ENCODE measurements at regions not wholly inside any gene's neighbourhood (a gene's known extent, or its start where the extent isn't known, plus 50 kb on each side); places are given as distances from the start of the nearest gene placed in this dataset.

DNA sequence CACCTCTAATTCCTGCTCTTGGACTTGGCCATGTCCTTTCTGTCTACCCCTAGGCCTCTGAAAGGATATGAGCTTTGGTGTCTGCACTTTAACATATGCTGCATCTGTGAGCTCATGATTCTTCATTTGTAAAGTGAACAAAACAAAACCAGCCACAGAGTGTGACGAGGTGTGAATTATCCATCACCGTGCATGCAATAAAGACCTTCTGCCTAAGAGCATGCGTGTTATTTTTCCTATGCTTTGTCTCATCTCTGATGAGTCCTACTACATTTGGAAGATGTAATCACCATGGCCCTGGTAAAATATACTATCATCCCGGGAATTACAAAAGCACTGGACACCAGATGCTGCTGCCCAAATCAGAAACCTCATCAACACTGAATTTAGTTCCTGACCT is 103.5 kb upstream of the KCNAB1 start:
- no peak overlapping the region for H3K4me3 ChIP-seq (ENCODE audit: low read depth, low read length)
- TF ChIP-seq MYC (IDR thresholded peaks at IDR 0.05; ENCODE audit: low read depth, low read length) (no peak), POLR2A (IDR thresholded peaks at IDR 0.05; ENCODE audit: extremely low read depth, insufficient read length) (no peak)
- TF ChIP-seq, protein P1, sequence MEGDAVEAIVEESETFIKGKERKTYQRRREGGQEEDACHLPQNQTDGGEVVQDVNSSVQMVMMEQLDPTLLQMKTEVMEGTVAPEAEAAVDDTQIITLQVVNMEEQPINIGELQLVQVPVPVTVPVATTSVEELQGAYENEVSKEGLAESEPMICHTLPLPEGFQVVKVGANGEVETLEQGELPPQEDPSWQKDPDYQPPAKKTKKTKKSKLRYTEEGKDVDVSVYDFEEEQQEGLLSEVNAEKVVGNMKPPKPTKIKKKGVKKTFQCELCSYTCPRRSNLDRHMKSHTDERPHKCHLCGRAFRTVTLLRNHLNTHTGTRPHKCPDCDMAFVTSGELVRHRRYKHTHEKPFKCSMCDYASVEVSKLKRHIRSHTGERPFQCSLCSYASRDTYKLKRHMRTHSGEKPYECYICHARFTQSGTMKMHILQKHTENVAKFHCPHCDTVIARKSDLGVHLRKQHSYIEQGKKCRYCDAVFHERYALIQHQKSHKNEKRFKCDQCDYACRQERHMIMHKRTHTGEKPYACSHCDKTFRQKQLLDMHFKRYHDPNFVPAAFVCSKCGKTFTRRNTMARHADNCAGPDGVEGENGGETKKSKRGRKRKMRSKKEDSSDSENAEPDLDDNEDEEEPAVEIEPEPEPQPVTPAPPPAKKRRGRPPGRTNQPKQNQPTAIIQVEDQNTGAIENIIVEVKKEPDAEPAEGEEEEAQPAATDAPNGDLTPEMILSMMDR (IDR thresholded peaks at IDR 0.05; ENCODE audit: low read depth, low read length) = no peak
- TF ChIP-seq, protein P2, sequence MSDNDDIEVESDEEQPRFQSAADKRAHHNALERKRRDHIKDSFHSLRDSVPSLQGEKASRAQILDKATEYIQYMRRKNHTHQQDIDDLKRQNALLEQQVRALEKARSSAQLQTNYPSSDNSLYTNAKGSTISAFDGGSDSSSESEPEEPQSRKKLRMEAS (IDR thresholded peaks at IDR 0.05; ENCODE audit: low read depth, low read length) = no peak
- DNase-seq (ENCODE audit: low read depth) = no peak

DNA sequence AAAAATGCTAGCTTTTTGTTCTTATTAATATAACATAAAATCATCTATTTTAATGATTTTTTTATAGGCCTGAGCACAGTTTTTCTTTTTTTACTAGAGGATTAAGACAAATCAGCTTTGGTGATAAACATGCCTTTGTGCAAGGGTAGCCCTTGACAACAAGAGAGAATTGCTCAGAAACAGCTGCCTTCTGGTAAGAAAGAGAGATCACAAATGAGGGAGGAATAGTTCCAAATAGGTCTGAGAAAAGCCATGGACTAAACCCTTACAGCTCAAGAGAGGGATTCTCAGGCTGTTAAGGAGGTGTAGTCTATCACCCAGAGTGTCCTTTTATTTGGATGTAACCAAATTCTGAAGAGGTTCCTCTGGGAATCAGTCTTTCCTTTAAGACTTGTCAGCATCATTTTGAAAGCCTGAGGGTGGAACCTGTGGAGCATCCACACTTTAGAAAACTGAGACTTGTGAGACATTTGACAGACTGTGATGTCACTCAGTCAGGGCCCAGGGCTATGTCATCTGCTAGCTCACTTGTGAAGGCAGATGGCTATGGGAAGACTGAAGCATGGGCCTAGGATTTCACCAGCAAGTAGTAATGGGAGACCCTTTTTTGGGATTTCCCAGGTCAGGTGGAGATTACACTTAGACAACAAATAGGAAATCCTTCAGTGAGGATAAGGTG is 102.9 kb upstream of the KCNAB1 start:
- no peak overlapping the region for H3K4me3 ChIP-seq (ENCODE audit: low read depth, low read length)
- TF ChIP-seq POLR2A (IDR thresholded peaks at IDR 0.05; ENCODE audit: extremely low read depth, insufficient read length) = no peak
- TF ChIP-seq MYC (IDR thresholded peaks at IDR 0.05; ENCODE audit: low read depth, low read length) = no peak
- TF ChIP-seq, protein P2 (IDR thresholded peaks at IDR 0.05; ENCODE audit: low read depth, low read length) = no peak
- TF ChIP-seq, protein P1 (IDR thresholded peaks at IDR 0.05; ENCODE audit: low read depth, low read length) = no peak
- DNase-seq (ENCODE audit: low read depth) = no peak

DNA sequence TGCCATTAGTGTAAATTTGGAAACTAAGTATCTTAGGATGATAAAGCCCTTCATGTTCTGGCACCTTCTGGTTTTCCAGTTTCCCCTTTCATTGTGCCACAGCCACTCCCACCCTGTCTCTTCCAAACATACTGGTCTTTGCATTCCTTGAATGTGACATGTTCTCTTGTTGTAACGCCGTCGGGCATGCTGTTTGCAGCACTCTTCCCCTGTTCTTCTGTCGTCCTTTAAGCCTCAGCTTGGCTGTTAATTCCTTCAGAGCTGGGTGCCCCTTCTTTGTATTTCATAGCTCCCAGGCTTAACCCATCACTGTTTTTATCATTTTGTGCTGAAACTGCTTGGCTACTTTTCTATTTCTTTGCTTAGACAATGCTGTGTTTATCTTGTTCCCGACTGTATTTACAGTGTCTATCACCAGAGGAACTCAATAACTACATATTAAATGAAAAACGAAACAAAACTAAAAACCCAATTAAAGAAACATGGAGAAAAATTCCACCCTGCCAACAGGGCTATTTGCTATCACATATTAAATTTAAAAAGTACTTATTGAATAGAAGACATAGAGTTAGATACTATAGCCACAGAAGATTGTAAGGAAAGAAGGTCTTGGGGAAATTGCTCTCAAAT is 95.4 kb upstream of the KCNAB1 start:
- no peak overlapping the region for H3K4me3 ChIP-seq (ENCODE audit: low read depth, low read length)
- TF ChIP-seq, protein P1 (IDR thresholded peaks at IDR 0.05; ENCODE audit: low read depth, low read length) = no peak
- TF ChIP-seq, protein P2 (IDR thresholded peaks at IDR 0.05; ENCODE audit: low read depth, low read length) = no peak
- TF ChIP-seq POLR2A (IDR thresholded peaks at IDR 0.05; ENCODE audit: extremely low read depth, insufficient read length) (no peak), MYC (IDR thresholded peaks at IDR 0.05; ENCODE audit: low read depth, low read length) (no peak)
- no peak for DNase-seq (ENCODE audit: low read depth)

DNA sequence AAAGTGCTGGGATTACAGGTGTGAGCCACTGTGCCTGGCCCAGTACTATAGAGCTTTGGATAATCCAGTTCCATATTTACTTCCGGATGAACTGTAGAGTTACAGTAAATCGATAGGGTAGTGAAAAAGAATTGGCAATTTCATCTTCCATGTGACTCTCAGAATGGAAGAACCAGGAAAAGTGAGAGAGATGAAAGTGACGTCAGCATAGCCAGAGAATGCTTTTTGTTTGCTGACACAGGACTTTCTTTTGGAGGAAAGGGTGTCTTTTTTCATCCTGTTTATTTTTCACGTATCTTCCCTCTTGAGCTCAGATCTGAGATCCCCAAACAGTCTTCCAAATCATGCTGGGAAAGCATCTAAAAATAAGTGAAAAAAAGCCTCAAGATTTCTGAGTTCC is 91.2 kb upstream of the KCNAB1 start:
- TF ChIP-seq, protein P2 (IDR thresholded peaks at IDR 0.05; ENCODE audit: low read depth, low read length) = no peak
- TF ChIP-seq, protein P1 (IDR thresholded peaks at IDR 0.05; ENCODE audit: low read depth, low read length) = no peak
- TF ChIP-seq POLR2A (IDR thresholded peaks at IDR 0.05; ENCODE audit: extremely low read depth, insufficient read length) (no peak), MYC (IDR thresholded peaks at IDR 0.05; ENCODE audit: low read depth, low read length) (no peak)
- no peak for DNase-seq (ENCODE audit: low read depth)
- no peak overlapping the region for H3K4me3 ChIP-seq (ENCODE audit: low read depth, low read length)

DNA sequence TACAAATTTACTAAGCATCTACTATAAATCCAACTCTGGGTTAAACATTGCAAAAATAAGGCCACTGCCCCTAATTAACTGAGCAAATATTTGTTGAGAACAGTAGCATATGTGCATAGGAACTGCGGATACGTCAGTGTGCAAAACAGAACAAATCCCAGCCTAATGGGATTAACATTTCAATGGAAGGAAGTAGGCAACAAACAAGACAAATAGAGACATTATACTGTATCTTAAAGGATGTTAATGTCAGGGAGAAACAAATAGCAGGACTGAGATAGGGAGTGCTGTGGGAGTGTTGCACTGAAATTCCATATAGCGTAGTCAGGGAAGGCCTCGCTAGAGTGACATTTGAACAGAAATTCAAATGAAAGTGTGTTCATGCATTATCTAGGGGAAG is 89.7 kb upstream of the KCNAB1 start:
- TF ChIP-seq MYC (IDR thresholded peaks at IDR 0.05; ENCODE audit: low read depth, low read length) = no peak
- TF ChIP-seq POLR2A (IDR thresholded peaks at IDR 0.05; ENCODE audit: extremely low read depth, insufficient read length) = no peak
- TF ChIP-seq, protein P1 (IDR thresholded peaks at IDR 0.05; ENCODE audit: low read depth, low read length) = no peak
- TF ChIP-seq, protein P2 (IDR thresholded peaks at IDR 0.05; ENCODE audit: low read depth, low read length) = no peak
- no peak overlapping the region for H3K4me3 ChIP-seq (ENCODE audit: low read depth, low read length)
- DNase-seq (ENCODE audit: low read depth) = no peak
